ENCODE measurements at regions not wholly inside any gene's neighbourhood (a gene's known extent, or its start where the extent isn't known, plus 50 kb on each side); places are given as distances from the start of the nearest gene placed in this dataset.

DNA sequence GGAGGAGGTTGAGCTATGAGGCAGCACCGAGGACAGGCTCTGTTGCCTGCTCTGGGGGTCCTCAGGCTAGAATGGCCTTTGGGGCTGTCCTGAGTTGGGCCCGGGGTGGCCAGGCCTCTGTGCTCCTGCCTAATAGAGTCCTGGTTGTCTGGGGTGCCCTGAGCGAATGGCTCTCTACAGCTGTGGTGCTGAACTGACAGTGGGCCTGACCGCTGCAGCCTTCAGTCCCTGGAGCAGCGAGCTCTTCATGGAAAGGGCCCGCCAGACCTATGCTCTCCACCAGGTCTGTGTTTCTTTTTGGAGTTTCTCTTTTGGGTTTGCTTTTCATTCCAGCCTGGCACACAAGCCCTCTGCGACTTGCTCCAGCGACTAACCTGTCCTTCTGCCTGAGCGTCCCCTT, 679.0 kb upstream of the RAB6C start:
- peaks cover 12 to 30% of the 10 kb centered on the region in 2 donors for H3K4me1 ChIP-seq
- no peak for ATAC-seq
- intact Hi-C loops (cut with DNase I; ENCODE audit: low total_unique reads): no loop called here
- TF ChIP-seq, protein P1, sequence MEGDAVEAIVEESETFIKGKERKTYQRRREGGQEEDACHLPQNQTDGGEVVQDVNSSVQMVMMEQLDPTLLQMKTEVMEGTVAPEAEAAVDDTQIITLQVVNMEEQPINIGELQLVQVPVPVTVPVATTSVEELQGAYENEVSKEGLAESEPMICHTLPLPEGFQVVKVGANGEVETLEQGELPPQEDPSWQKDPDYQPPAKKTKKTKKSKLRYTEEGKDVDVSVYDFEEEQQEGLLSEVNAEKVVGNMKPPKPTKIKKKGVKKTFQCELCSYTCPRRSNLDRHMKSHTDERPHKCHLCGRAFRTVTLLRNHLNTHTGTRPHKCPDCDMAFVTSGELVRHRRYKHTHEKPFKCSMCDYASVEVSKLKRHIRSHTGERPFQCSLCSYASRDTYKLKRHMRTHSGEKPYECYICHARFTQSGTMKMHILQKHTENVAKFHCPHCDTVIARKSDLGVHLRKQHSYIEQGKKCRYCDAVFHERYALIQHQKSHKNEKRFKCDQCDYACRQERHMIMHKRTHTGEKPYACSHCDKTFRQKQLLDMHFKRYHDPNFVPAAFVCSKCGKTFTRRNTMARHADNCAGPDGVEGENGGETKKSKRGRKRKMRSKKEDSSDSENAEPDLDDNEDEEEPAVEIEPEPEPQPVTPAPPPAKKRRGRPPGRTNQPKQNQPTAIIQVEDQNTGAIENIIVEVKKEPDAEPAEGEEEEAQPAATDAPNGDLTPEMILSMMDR (IDR thresholded peaks at IDR 0.05 in 4 of 5, conservative IDR thresholded peaks at IDR 0.05 in 1 of 5): no peak
- TF ChIP-seq POLR2A (IDR thresholded peaks at IDR 0.05): no peak
- in situ Hi-C loops (cut with MboI; ENCODE audit: low sequenced_read_pairs in 4 of 4): no loop called here
- H3K4me3 ChIP-seq: no peak overlapping the region
- no peaks in the 10 kb centered on the region for H3K27me3 ChIP-seq
- peak overlapping the region; percentile 71 to 89 (median 83) for H3K27ac ChIP-seq
- no peaks in the 10 kb centered on the region for H3K9me3 ChIP-seq
- H3K36me3 ChIP-seq: no peaks in the 10 kb centered on the region
- DNase-seq: no peak

GRCh38 chr2:129301431-129301913, 678.0 kb upstream of the RAB6C start:
- Histone ChIP-seq H3K4me1 (peaks cover 12 to 29% of the 10 kb centered on the region in 2 donors), H3K36me3 (no peaks in the 10 kb centered on the region), H3K27ac (peak overlapping the region; percentile 72 to 89 (median 83)), H3K27me3 (no peaks in the 10 kb centered on the region), H3K4me3 (no peak overlapping the region), H3K9me3 (no peaks in the 10 kb centered on the region)
- DNase-seq: peak; percentile 59 to 77
- intact Hi-C loops (cut with DNase I; ENCODE audit: low total_unique reads) (loop anchor here (1.0 kb wide), 3 partner anchors 28 to 62 kb away; no protein-coding TSS in a partner anchor), in situ Hi-C loops (cut with MboI; ENCODE audit: low sequenced_read_pairs in 4 of 4) (no loop called here)
- TF ChIP-seq POLR2A (IDR thresholded peaks at IDR 0.05): no peak
- TF ChIP-seq, protein P1 (IDR thresholded peaks at IDR 0.05 in 4 of 5, conservative IDR thresholded peaks at IDR 0.05 in 1 of 5): no peak
- ATAC-seq: peak; percentile 86 to 88

DNA sequence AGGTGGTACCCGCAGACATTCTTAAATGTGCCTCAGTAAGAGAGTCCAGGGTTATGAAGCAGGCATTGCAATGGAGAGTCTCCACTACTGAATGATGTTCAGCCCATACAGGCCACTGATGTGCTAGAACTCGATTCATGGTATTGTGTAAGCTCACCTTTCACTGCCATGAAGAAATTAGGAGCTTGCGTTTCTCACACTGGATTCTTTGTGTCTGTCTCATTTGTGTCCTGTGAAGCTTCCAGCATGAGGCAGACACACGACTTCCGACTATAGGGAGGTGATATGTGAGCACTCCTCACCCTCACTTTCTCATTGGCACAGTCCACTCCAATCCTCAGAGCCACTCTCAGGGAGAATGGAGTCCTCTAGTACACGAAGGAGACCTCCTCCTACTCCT, 677.4 kb upstream of the RAB6C start:
- Histone ChIP-seq H3K36me3 (no peaks in the 10 kb centered on the region), H3K9me3 (no peaks in the 10 kb centered on the region), H3K27me3 (no peaks in the 10 kb centered on the region), H3K27ac (peak overlapping the region; percentile 72 to 89 (median 83)), H3K4me1 (peaks cover 12 to 22% of the 10 kb centered on the region in 2 donors), H3K4me3 (no peak overlapping the region)
- intact Hi-C loops (cut with DNase I; ENCODE audit: low total_unique reads): no loop called here
- DNase-seq: peak; percentile 64 to 74
- TF ChIP-seq POLR2A (IDR thresholded peaks at IDR 0.05): no peak
- TF ChIP-seq, protein P1 (IDR thresholded peaks at IDR 0.05 in 4 of 5, conservative IDR thresholded peaks at IDR 0.05 in 1 of 5): no peak
- in situ Hi-C loops (cut with MboI; ENCODE audit: low sequenced_read_pairs in 4 of 4): no loop called here
- peak; percentile 78 to 80 for ATAC-seq

DNA sequence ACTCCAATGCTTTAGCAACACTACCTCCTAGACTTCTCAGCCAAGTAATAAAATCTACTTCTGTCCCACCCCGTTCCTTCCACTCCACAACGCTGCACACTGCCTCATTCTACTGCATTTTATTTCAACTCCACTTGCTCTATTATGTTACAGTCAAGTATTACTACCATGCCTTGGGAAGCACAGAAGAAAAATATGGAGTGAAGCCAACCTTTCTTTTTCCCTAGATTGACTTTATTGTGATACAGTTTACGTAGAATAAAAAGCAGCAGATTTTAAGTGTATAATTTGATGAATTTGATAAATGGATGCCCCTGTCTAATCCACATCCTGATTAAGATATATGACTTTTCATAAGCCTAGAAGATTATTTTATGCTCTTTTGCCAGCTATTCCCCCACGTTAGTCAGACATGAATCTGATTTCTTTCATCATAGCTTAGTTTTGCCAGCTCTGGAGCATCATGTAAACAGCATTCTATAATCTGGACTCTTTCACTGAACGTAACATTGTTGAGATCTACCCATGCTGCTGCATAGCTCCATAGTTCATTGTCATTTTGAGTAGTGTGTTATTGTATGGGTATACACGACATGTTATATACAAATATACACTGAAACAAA, 676.8 kb upstream of the RAB6C start:
- Histone ChIP-seq H3K9me3 (no peaks in the 10 kb centered on the region), H3K36me3 (no peaks in the 10 kb centered on the region), H3K27me3 (no peaks in the 10 kb centered on the region), H3K4me3 (no peak overlapping the region), H3K27ac (peak overlapping the region; percentile 72 to 89 (median 83)), H3K4me1 (peaks cover 12 to 19% of the 10 kb centered on the region in 2 donors)
- in situ Hi-C loops (cut with MboI; ENCODE audit: low sequenced_read_pairs in 4 of 4) (no loop called here), intact Hi-C loops (cut with DNase I; ENCODE audit: low total_unique reads) (no loop called here)
- ATAC-seq (peak in 1 of 2 donors; percentile 26), DNase-seq (no peak)
- TF ChIP-seq, protein P1 (IDR thresholded peaks at IDR 0.05 in 4 of 5, conservative IDR thresholded peaks at IDR 0.05 in 1 of 5): no peak
- no peak for TF ChIP-seq POLR2A (IDR thresholded peaks at IDR 0.05)
